GM12891 (cell line): ENCODE measurements at regions not wholly inside any gene's neighbourhood (a gene's known extent, or its start where the extent isn't known, plus 50 kb on each side); places are given as distances from the start of the nearest gene placed in this dataset.

Experiments
- POLR2A ChIP-seq: IDR thresholded peaks from 2 replicates; pipeline ENCODE4 v1.6.1; 2011; ENCODE audit warnings: low read depth, low read length, control low read depth
- POLR2AphosphoS5 ChIP-seq: IDR thresholded peaks from 2 replicates; pipeline ENCODE4 v1.6.1; 2011; ENCODE audit warnings: low read depth, low read length, control low read depth
- SPI1 ChIP-seq: IDR thresholded peaks from 2 replicates; pipeline ENCODE4 v1.6.1; 2011; ENCODE audit warnings: low read depth, low read length, control low read depth
- TAF1 ChIP-seq: IDR thresholded peaks from 2 replicates; pipeline ENCODE4 v1.6.1; 2011; ENCODE audit warnings: low read depth, low read length, control low read depth

DNA sequence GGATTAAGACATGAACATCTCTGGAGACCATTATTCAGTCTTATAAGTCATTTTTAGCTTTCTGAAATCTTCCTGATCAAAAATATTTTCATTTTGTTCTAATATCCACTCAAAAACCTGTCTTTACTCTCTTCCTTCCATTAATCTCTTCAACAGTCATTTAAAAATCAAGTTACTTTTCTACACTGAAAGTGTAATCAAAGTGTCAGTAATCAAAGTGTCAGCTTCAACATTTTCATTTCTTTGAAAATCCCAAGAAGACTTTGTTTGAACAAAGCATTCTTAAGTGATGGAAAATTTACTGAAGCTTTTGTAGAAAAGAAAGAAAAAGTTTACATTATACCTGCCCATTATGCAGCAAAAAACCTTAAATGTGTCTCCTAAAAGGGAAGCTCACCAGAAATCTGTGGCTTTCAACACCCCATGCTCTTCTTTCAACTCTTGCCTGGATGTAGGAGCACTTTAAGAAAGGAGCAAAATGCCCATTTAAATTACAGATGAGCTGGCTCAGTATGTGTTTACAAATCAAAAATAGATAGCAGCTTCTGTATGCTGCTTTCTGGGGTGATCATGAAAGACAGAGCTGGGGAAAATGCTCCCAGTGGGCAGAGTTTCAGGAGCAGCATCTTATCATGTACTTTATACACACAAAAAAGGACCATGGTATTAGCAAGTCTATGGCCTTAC lies 260.8 kb upstream of the NCAM2 start:
- TF ChIP-seq POLR2AphosphoS5 = no peak
- no peak for TF ChIP-seq POLR2A
- TF ChIP-seq SPI1 = no peak
- no peak for TF ChIP-seq TAF1
